H54 (cell line): ENCODE measurements at regions not wholly inside any gene's neighbourhood (a gene's known extent, or its start where the extent isn't known, plus 50 kb on each side); places are given as distances from the start of the nearest gene placed in this dataset.

Source experiments
- DNase-seq: peaks from one replicate; pipeline ENCODE4 v3.0.0; 2011; ENCODE audit warnings: low spot score, mixed read lengths; ENCODE audit not compliant: insufficient read length
- FAIRE-seq: peaks from 3 replicates; lab custom pipeline; 2011; peaks lifted over from hg19 to GRCh38; lab: Jason Lieb, UNC
- POLR2A ChIP-seq: IDR thresholded peaks from 2 replicates; pipeline ENCODE4 v1.6.1; 2011; ENCODE audit warnings: low read depth, mild to moderate bottlenecking, low read length

- no peak for TF ChIP-seq POLR2A
- no peak for DNase-seq
- no peak for FAIRE-seq
These were observed 238.8 kb downstream of the RFC3 start for GRCh38 chr13:34056733-34057258.

DNA sequence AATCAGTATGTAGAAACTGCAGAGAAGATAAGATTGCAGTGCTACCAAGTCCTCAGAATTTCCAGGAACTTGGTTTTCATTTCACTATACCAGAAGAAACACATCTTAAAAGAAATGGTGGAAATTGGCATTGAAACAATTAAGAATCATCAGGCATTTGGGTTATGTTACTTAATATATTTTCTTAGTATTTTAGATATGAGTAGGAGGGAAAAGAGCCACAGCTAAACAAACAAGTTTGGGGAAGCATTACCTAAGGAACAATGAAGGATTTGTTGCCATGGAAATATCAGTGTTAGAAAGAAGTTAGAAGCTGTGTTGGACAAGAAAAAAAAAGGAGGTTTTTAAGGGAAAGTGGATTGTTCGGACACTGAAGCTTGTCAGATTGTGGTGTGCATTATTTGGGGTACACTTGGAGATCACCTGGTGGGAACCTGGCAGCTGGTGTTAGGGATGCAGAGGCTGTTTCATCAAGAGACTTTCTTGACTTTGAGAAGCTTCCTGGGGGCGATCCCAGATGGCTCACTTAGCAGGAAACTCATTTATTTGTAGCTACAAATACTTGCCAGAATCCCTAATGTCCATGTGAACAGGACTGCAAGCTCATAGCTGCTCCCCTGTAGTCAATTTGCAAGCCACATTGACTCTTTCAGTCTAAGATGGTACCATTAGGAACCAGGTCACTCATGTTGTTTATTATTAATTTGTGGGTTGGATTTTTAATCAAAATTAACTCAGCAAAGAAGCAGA, 246.7 kb downstream of the RFC3 start:
- no peak for FAIRE-seq
- no peak for DNase-seq

DNA sequence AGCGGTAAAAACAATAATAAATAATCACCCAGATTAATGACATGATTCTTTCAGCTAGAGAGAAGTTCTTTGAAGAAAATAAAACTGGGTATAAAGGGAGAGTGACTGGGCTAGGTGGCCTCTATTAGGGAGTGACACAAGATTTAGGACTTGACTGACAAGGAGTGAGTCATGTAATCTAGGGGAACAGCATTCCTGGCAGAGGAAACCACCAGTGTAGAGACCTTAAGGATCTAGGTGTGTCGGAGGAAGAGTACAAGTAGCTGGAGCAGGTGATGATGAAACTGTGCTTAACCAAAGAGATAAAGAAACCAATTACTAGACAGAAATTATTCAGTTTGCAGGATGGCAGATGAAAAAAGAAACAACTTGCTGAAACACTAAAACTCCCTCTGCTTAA, 248.0 kb downstream of the RFC3 start:
- no peak for FAIRE-seq
- no peak for TF ChIP-seq POLR2A
- DNase-seq = no peak

More for the DNA sequence above, 246.7 kb downstream of the RFC3 start:
- TF ChIP-seq POLR2A = no peak

DNA sequence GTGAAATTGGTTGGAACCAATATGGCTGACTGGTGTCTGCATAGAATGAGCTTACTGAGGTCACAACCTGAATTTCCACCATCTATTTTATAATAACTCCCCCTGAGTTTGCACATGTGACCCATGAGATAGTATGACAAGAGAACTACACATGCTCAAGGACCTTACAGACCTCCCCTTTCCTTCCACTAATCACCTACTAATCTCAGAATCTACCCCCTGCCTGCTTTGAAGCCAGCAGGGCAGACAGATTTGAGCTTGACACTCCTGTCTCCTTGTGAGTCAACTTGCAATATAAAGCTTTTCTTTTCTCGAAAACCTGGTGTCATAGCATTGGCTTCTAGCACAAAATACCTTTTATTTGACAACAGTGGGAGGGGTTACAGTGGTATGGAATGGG, 248.4 kb downstream of the RFC3 start:
- DNase-seq = no peak
- FAIRE-seq = no peak
- TF ChIP-seq POLR2A = no peak

DNA sequence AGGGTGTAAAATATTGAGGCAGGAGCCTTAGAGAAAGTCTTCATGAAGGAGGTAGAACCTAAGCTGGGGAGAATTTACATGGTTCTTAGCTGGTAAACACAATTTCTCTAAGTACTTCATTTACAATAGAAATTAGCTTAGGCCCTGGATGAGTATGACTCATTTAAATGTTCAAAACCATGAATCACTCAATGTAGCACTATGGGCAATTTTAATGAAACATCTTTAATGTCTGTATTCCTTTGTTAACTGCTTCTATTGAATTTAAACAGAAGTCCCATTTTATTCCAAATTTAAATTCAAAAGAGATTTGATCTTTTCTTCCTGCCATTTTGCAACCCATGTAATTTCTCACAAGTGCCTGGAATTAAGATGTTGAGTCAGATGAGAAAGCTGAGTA, 252.1 kb downstream of the RFC3 start:
- FAIRE-seq (no peak), DNase-seq (no peak)
- no peak for TF ChIP-seq POLR2A

DNA sequence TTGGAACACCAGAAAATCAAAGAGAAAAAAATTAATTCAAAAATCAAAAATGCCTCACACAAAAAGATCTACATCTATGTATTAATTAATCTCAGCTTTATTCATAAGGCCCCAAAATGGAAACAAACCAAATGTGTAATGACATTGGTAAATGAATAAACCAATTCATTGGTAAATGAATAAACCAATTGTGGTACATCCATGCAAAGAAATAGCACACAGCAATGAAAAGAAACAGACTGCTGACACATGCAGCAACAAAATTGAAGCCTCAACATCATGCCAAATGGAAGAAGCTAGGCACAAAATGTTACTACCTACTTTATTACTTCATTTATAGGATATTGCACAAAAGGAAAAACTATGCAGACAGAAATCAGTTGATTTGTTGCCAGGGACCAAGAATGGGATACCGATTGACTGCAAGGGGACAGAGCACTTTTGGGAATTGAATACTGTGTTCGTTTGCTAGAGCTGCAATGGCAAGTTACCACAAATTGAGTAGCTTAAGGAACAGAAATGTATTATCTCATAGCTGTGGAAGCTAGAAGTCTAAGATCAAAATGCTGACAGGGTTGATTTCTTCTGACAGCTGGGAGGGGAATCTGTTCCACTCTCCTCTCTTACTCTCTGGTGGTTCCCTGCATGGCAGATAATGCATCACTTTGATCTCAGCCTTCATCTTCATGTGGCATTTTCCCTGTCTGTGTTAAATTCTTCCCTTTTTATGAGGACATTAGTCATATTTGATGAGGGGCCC, 252.8 kb downstream of the RFC3 start:
- no peak for FAIRE-seq
- DNase-seq = no peak
- TF ChIP-seq POLR2A = no peak

DNA sequence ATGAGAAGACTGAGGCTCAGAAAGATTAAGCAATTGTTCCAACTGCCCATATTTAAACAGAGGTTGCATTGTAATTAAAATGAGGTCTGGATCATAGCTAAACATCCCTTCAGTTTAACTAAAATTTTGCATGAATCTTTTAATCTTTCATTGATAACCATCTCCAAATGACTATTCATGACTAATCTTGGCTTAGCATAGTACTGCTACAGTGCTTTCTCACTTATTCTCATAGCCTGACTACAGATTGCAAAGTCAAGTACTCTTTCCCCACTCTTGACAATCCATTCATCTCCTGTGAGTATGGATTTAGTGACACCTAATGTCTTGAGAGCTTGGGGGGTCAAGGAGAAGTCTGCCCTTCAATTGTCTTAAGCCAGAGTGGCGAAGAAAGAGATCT, 258.4 kb downstream of the RFC3 start:
- DNase-seq = no peak
- TF ChIP-seq POLR2A = no peak
- no peak for FAIRE-seq

- FAIRE-seq = no peak
- no peak for TF ChIP-seq POLR2A
- no peak for DNase-seq
These were observed 259.2 kb downstream of the RFC3 start for GRCh38 chr13:34076943-34077703.

- no peak for TF ChIP-seq POLR2A
- FAIRE-seq (no peak), DNase-seq (no peak)
These were observed 260.5 kb downstream of the RFC3 start for GRCh38 chr13:34078334-34078999.

DNA sequence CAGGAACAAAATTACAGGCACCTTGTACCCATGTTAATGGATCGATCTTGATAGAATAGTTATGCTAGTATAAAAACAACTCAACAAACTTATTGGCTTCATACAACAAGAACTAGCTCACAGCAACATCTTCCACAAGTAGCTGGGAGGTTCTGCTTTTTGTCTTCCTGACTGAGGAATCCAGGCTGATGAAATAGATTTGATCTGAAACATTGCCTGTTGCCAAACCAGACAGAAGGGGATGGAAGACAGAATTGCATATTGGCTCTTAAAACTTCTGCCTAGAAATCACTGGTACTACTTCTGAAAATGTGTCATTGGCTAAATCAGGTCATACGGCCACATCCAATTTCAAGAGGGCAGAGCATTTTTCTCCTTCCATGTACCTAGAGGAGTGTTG, 267.3 kb downstream of the RFC3 start:
- DNase-seq = no peak
- no peak for TF ChIP-seq POLR2A
- no peak for FAIRE-seq

DNA sequence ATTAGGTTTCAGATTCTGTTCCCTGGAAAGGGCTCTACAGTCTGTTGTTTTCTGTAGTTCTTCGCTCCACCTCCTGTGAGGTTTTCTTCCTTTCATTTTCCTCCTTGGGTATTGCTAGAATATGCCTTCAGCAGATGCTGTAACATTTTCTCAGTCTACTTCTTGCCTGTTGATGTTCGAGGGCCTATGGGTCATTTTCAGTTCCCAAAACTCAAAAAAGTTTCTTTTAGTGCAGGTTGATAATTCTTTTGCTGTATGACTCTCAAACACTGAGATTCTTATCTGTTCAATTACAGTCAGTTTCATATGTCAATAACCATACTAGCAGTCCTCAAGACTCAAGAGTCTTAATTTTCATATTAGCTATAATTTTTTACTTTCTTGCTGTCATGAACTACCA, 268.3 kb downstream of the RFC3 start:
- FAIRE-seq = no peak
- DNase-seq = no peak
- no peak for TF ChIP-seq POLR2A

GRCh38 chr13:34087791-34088190, 269.8 kb downstream of the RFC3 start:
- no peak for DNase-seq
- FAIRE-seq = no peak
- no peak for TF ChIP-seq POLR2A

DNA sequence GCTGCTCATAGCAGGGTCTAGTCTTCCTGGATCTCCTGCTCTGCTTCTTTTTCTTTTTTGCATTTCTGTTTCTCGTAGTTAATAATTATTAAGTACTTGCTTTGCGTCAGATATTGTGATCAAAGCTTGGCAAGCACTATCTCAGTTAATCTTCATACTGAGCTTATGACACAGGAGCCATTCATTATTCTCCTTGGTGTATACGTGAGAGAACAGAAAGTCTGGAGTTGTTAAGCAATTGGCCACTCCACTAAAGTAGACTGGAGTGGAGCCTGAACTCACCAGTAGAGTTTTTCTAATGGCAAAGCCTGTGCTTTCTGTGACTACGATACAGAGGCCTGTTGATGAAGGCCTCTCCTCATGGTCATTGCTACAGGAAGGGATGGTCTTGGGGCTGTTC, 285.9 kb downstream of the RFC3 start:
- no peak for FAIRE-seq
- DNase-seq = no peak
- no peak for TF ChIP-seq POLR2A
